WTC11 (cell line): ENCODE measurements at regions not wholly inside any gene's neighbourhood (a gene's known extent, or its start where the extent isn't known, plus 50 kb on each side); places are given as distances from the start of the nearest gene placed in this dataset.

Source experiments
- CREB1 ChIP-seq: sonication (generic); formaldehyde crosslinking; IDR thresholded peaks from 2 replicates; pipeline ENCODE4 v1.8.0; 2023; ENCODE audit warnings: mild to moderate bottlenecking, missing genetic modification reagents
- CTCF ChIP-seq: fragments of 200-600 bp; IDR thresholded peaks from 2 replicates; pipeline ENCODE4 v1.8.0; 2022; ENCODE audit warnings: antibody characterized with exemption
- ESRRA ChIP-seq: sonication (generic); formaldehyde crosslinking; IDR thresholded peaks from 2 replicates; pipeline ENCODE4 v1.8.1; 2022; ENCODE audit warnings: mild to moderate bottlenecking, missing genetic modification reagents, borderline replicate concordance
- ETV6 ChIP-seq: sonication (generic); formaldehyde crosslinking; IDR thresholded peaks from 2 replicates; pipeline ENCODE4 v1.8.1; 2022; ENCODE audit warnings: mild to moderate bottlenecking, missing genetic modification reagents
- PRDM15 ChIP-seq: sonication (generic); formaldehyde crosslinking; IDR thresholded peaks from 2 replicates; pipeline ENCODE4 v1.8.0; 2022; ENCODE audit warnings: missing genetic modification reagents

GRCh38 chr11:15580056-15580774 is 465.5 kb downstream of the INSC start:
- TF ChIP-seq CTCF, result no peak
- TF ChIP-seq ETV6, result no peak
- TF ChIP-seq CREB1 (CRISPR knock-in tag), result no peak
- no peak for TF ChIP-seq PRDM15 (CRISPR knock-in tag)
- no peak for TF ChIP-seq ESRRA (CRISPR knock-in tag)
